H1 (cell line): ENCODE measurements at regions not wholly inside any gene's neighbourhood (a gene's known extent, or its start where the extent isn't known, plus 50 kb on each side); places are given as distances from the start of the nearest gene placed in this dataset.

Source experiments
- CTCF ChIA-PET: fragments of 300-600 bp; sonication (Branson Sonifier 250); formaldehyde crosslinking; loops from one replicate; lab custom pipeline; 2021; ENCODE audit not compliant: partially characterized antibody; lab: Charles Lee
- POLR2A ChIA-PET: fragments of 300-600 bp; sonication (Branson Sonifier 250); formaldehyde crosslinking; loops from one replicate; lab custom pipeline; 2021; ENCODE audit warnings: inconsistent platforms; ENCODE audit not compliant: partially characterized antibody; lab: Charles Lee
- DNase-seq, 2 experiments: peaks; one replicate each; pipeline versions ENCODE4 v3.0.0 to v3.0.0-alpha.2; 2010 to 2022; ENCODE audit warnings: low spot score in 2 of 2, low read depth in 1 of 2, mixed read lengths in 1 of 2
- FAIRE-seq: peaks from 2 replicates; lab custom pipeline; 2011; peaks lifted over from hg19 to GRCh38; lab: Jason Lieb, UNC
- H2AFZ ChIP-seq: 2 replicates; pipeline ENCODE4 v1.8.1; 2012; ENCODE audit warnings: low read length, inconsistent platforms
- H2AK5ac ChIP-seq: 2 replicates; pipeline ENCODE4 v1.6.1; 2013; ENCODE audit warnings: low read depth, low read length
- H2BK120ac ChIP-seq: replicated peaks from 2 replicates; pipeline ENCODE3; 2013; ENCODE audit warnings: low read depth, low read length, inconsistent platforms
- H2BK12ac ChIP-seq: 2 replicates; pipeline ENCODE4 v1.6.1; 2013; ENCODE audit warnings: low read depth, low read length
- H2BK15ac ChIP-seq: 2 replicates; pipeline ENCODE4 v1.6.1; 2013; ENCODE audit warnings: low read length
- H2BK20ac ChIP-seq: 2 replicates; pipeline ENCODE4 v1.6.1; 2013; ENCODE audit warnings: low read length
- H2BK5ac ChIP-seq: 2 replicates; pipeline ENCODE4 v1.6.1; 2013; ENCODE audit warnings: low read depth, low read length
- H3K14ac ChIP-seq: 2 replicates; pipeline ENCODE4 v1.6.1; 2013; ENCODE audit warnings: inconsistent platforms; ENCODE audit not compliant: insufficient read length
- H3K18ac ChIP-seq: 2 replicates; pipeline ENCODE4 v1.6.1; 2013; ENCODE audit warnings: low read length; ENCODE audit errors: extremely low read depth
- H3K23ac ChIP-seq: 2 replicates; pipeline ENCODE4 v1.6.1; 2013; ENCODE audit warnings: inconsistent platforms; ENCODE audit not compliant: insufficient read length
- H3K23me2 ChIP-seq: 2 replicates; pipeline ENCODE4 v1.6.1; 2013; ENCODE audit warnings: low read depth, low read length
- H3K27ac ChIP-seq: 2 replicates; pipeline ENCODE4 v1.6.1; 2011; ENCODE audit warnings: low read depth, low read length, inconsistent platforms
- H3K27me3 ChIP-seq, 4 experiments: replicated peaks in 1 of 4; 1 replicate in 1 of 4; 2 replicates in 3 of 4; pipeline versions ENCODE4 v1.6.1 to v1.8.1; 2011 to 2013; ENCODE audit warnings: low read length in 3 of 4, mild to moderate bottlenecking in 3 of 4, inconsistent platforms in 2 of 4, mixed read lengths in 2 of 4, moderate library complexity in 1 of 4; ENCODE audit not compliant: control insufficient read depth in 3 of 4, insufficient read depth in 3 of 4; ENCODE audit errors: extremely low read depth in 1 of 4
- H3K36me3 ChIP-seq, 4 experiments: 2 replicates each; pipeline versions ENCODE4 v1.6.1 to v1.8.1; 2011 to 2013; ENCODE audit warnings: mild to moderate bottlenecking in 4 of 4, low read length in 3 of 4, moderate library complexity in 2 of 4, control low read depth in 1 of 4, inconsistent platforms in 1 of 4; ENCODE audit not compliant: insufficient read depth in 4 of 4, control insufficient read depth in 2 of 4
- H3K4ac ChIP-seq: replicated peaks from 2 replicates; pipeline ENCODE3; 2013; ENCODE audit warnings: low read length, low read depth, mixed read lengths, inconsistent platforms; ENCODE audit not compliant: insufficient read length
- H3K4me1 ChIP-seq, 4 experiments: replicated peaks in 1 of 4; 1 replicate in 1 of 4; 2 replicates in 3 of 4; pipeline versions ENCODE4 v1.6.1 to v1.8.1; 2011 to 2013; ENCODE audit warnings: low read length in 3 of 4, inconsistent platforms in 2 of 4, mixed read lengths in 1 of 4; ENCODE audit not compliant: insufficient read depth in 4 of 4, control insufficient read depth in 3 of 4
- H3K4me2 ChIP-seq, 2 experiments: 2 replicates each; pipeline versions ENCODE4 v1.6.1 to v1.8.1; 2011 to 2013; ENCODE audit warnings: low read depth in 2 of 2, low read length in 2 of 2, control low read depth in 1 of 2, inconsistent platforms in 1 of 2, mild to moderate bottlenecking in 1 of 2; ENCODE audit not compliant: insufficient read depth in 1 of 2
- H3K4me3 ChIP-seq, 4 experiments: fragments of 200-600, 300-600 bp in 1 of 4; sonication (generic), shearing (Covaris generic), sonication (Bioruptor Twin) in 1 of 4; 2 replicates each; pipeline versions ENCODE4 v1.5.1 to v1.8.1; 2011 to 2016; ENCODE audit warnings: low read length in 4 of 4, low read depth in 3 of 4, control low read depth in 2 of 4, inconsistent platforms in 2 of 4, mild to moderate bottlenecking in 2 of 4, mixed read lengths in 1 of 4, moderate library complexity in 1 of 4; ENCODE audit not compliant: insufficient read depth in 2 of 4; ENCODE audit errors: extremely low read depth in 1 of 4
- H3K56ac ChIP-seq: replicated peaks from 2 replicates; pipeline ENCODE3; 2013; ENCODE audit warnings: low read depth, mild to moderate bottlenecking, mixed read lengths, low read length, inconsistent platforms; ENCODE audit not compliant: insufficient read length
- H3K79me1 ChIP-seq: 2 replicates; pipeline ENCODE4 v1.6.1; 2013; ENCODE audit warnings: low read depth, low read length, control low read depth
- H3K79me2 ChIP-seq, 2 experiments: 2 replicates each; pipeline versions ENCODE4 v1.6.1 to v1.8.1; 2012 to 2013; ENCODE audit warnings: low read length in 2 of 2, mild to moderate bottlenecking in 2 of 2, inconsistent platforms in 1 of 2; ENCODE audit not compliant: insufficient read depth in 2 of 2, control insufficient read depth in 1 of 2
- H3K9ac ChIP-seq, 4 experiments: replicated peaks in 1 of 4; 1 replicate in 1 of 4; 2 replicates in 3 of 4; pipeline versions ENCODE4 v1.6.1 to v1.8.1; 2011 to 2013; ENCODE audit warnings: low read depth in 3 of 4, low read length in 3 of 4, control low read depth in 2 of 4, mild to moderate bottlenecking in 2 of 4, moderate library complexity in 2 of 4, inconsistent platforms in 1 of 4; ENCODE audit errors: extremely low read depth in 1 of 4
- H3K9me3 ChIP-seq, 2 experiments: 2 replicates each; pipeline versions ENCODE4 v1.6.1 to v1.8.1; 2012 to 2013; ENCODE audit warnings: mild to moderate bottlenecking in 2 of 2, moderate library complexity in 2 of 2, control low read depth in 1 of 2, inconsistent platforms in 1 of 2, low read depth in 1 of 2, low read length in 1 of 2, mixed read lengths in 1 of 2; ENCODE audit not compliant: insufficient read depth in 2 of 2
- H4K20me1 ChIP-seq, 2 experiments: replicated peaks in 1 of 2; 2 replicates each; pipeline versions ENCODE3 to v1.8.1; 2011 to 2013; ENCODE audit warnings: inconsistent platforms in 2 of 2, low read length in 2 of 2, mild to moderate bottlenecking in 1 of 2; ENCODE audit not compliant: insufficient read depth in 2 of 2, control insufficient read depth in 1 of 2
- H4K5ac ChIP-seq: 2 replicates; pipeline ENCODE4 v1.6.1; 2013; ENCODE audit warnings: low read length, low read depth, mixed read lengths, inconsistent platforms; ENCODE audit not compliant: insufficient read length
- H4K8ac ChIP-seq: 2 replicates; pipeline ENCODE4 v1.8.0; 2013; ENCODE audit warnings: mild to moderate bottlenecking, moderate library complexity, low read length, inconsistent platforms; ENCODE audit not compliant: insufficient read depth; ENCODE audit errors: extremely low read depth
- H4K91ac ChIP-seq: replicated peaks from 2 replicates; pipeline ENCODE3; 2013; ENCODE audit warnings: low read length, mixed read lengths, inconsistent platforms; ENCODE audit not compliant: insufficient read length
- ATF3 ChIP-seq: IDR thresholded peaks from 2 replicates; pipeline ENCODE4 v1.6.1; 2011; ENCODE audit warnings: low read depth, mild to moderate bottlenecking, low read length; ENCODE audit not compliant: insufficient read depth
- BACH1 ChIP-seq: IDR thresholded peaks from 2 replicates; pipeline ENCODE4 v1.6.1; 2012; ENCODE audit warnings: low read length, improper control_type of control experiment
- PHF8 ChIP-seq: fragments of 200-600 bp; sonication (generic); conservative IDR thresholded peaks from 2 replicates; pipeline ENCODE4 v1.7.1; 2012; ENCODE audit warnings: low read depth, mild to moderate bottlenecking, inconsistent platforms, low read length, moderate library complexity
- SP4 ChIP-seq: IDR thresholded peaks from 2 replicates; pipeline ENCODE4 v1.6.1; 2012; ENCODE audit warnings: low read length, inconsistent platforms
- SUZ12 ChIP-seq: fragments of 200-600 bp; sonication (generic); IDR thresholded peaks from 2 replicates; pipeline ENCODE4 v1.6.1; 2012; ENCODE audit warnings: mild to moderate bottlenecking, inconsistent platforms, low read length, moderate library complexity, mixed read lengths
- TAF1 ChIP-seq: IDR thresholded peaks from 2 replicates; pipeline ENCODE4 v1.6.1; 2011; ENCODE audit warnings: mild to moderate bottlenecking, low read depth, low read length
- TBP ChIP-seq: IDR thresholded peaks from 2 replicates; pipeline ENCODE4 v1.6.1; 2011; ENCODE audit warnings: low read depth, low read length, improper control_type of control experiment
- ZNF274 ChIP-seq: IDR thresholded peaks from 2 replicates; pipeline ENCODE4 v1.7.0; 2012; ENCODE audit warnings: low read length, borderline replicate concordance; ENCODE audit errors: extremely low read depth
- WGBS, 2 experiments: shearing (Covaris generic) in 1 of 2; methylation state at CpG; one replicate each; pipeline versions ENCODE4 v1.1.6 to v1.1.7; 2013 to 2015; ENCODE audit warnings: low lambda C conversion rate in 2 of 2, mixed read lengths in 2 of 2, inconsistent platforms in 1 of 2, low coverage in 1 of 2, missing lambda C conversion rate in 1 of 2; ENCODE audit not compliant: insufficient replicate concordance in 2 of 2, insufficient coverage in 1 of 2, insufficient read length in 1 of 2; ENCODE audit errors: extremely low coverage in 1 of 2, missing lambda C conversion rate in 1 of 2; 5-methylcytosine and 5-hydroxymethylcytosine counted together
- TF ChIP-seq, protein P1 (sequence below): IDR thresholded peaks from 2 replicates; pipeline ENCODE4 v1.6.1; 2012; ENCODE audit warnings: inconsistent platforms

- no peaks in the 10 kb centered on the region for H4K20me1 ChIP-seq
- H3K23me2 ChIP-seq = no peaks in the 10 kb centered on the region
- no peak overlapping the region for H2AK5ac ChIP-seq
- H2AFZ ChIP-seq = no peak overlapping the region
- no peaks in the 10 kb centered on the region for H3K36me3 ChIP-seq
- H2BK12ac ChIP-seq = no peak overlapping the region
- H3K23ac ChIP-seq = no peak overlapping the region
- no peak overlapping the region for H3K4ac ChIP-seq
- H3K56ac ChIP-seq = no peak overlapping the region
- 86% methylated on average over 1 of the region's 1 CpG; no CpG with 5 or more reads in 1 of the 2 experiments for WGBS, 2 experiments
- no peak overlapping the region for H2BK20ac ChIP-seq
- no peak overlapping the region for H3K14ac ChIP-seq
- H3K27me3 ChIP-seq = no peaks in the 10 kb centered on the region
- no peak overlapping the region for H2BK5ac ChIP-seq
- CTCF ChIA-PET = no interaction called here
- H2BK120ac ChIP-seq = no peak overlapping the region
- no peak overlapping the region for H4K5ac ChIP-seq
- no peaks in the 10 kb centered on the region; a peak in 1 of 4 replicates for H3K9me3 ChIP-seq
- DNase-seq (no peak), FAIRE-seq (no peak)
- H3K79me2 ChIP-seq = no peaks in the 10 kb centered on the region
- no peak overlapping the region for H3K27ac ChIP-seq
- H3K4me2 ChIP-seq = no peak overlapping the region
- H4K91ac ChIP-seq = no peak overlapping the region
- no peaks in the 10 kb centered on the region for H3K79me1 ChIP-seq
- no peak overlapping the region for H3K18ac ChIP-seq
- no peak overlapping the region for H3K4me3 ChIP-seq
- no peaks in the 10 kb centered on the region for H3K4me1 ChIP-seq
- no peak overlapping the region for H4K8ac ChIP-seq
- no peak overlapping the region for H3K9ac ChIP-seq
- H2BK15ac ChIP-seq = no peak overlapping the region
- POLR2A ChIA-PET = no interaction called here
- TF ChIP-seq ZNF274 (no peak), TAF1 (no peak), SUZ12 (no peak), PHF8 (no peak), SP4 (no peak), ATF3 (no peak), TBP (no peak), BACH1 (no peak)
- TF ChIP-seq, protein P1, sequence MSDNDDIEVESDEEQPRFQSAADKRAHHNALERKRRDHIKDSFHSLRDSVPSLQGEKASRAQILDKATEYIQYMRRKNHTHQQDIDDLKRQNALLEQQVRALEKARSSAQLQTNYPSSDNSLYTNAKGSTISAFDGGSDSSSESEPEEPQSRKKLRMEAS = no peak
Observed at GRCh38 chr11:91158297-91158696, 935.4 kb upstream of the CHORDC1 start.
